ENCODE measurements at regions not wholly inside any gene's neighbourhood (a gene's known extent, or its start where the extent isn't known, plus 50 kb on each side); places are given as distances from the start of the nearest gene placed in this dataset.
"Not testable (repeated sequence)": the region's sequence is repeated elsewhere in the genome, so short reads cannot be mapped to it uniquely, and the experiment has no call there.

DNA sequence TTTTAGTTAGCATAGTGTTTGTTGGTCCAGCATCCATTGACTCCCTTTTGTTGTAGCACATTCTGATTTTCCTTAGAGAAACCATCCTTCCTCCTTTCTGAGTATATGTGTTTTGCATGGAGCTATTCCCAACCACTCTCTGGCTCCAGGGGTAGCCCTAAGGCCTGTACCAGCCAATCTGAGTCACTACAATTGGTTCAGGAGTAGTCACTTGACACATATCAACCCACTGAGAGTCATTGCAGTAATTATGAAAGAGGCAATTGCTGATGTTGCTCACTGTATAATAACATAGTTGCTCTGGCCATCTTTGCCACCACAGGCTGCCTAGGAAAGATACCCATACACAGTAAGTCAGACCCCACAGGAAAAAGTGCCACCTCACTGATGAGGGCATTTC lies 71.2 kb upstream of the GRID2 start:
- DNase-seq, result no peak

DNA sequence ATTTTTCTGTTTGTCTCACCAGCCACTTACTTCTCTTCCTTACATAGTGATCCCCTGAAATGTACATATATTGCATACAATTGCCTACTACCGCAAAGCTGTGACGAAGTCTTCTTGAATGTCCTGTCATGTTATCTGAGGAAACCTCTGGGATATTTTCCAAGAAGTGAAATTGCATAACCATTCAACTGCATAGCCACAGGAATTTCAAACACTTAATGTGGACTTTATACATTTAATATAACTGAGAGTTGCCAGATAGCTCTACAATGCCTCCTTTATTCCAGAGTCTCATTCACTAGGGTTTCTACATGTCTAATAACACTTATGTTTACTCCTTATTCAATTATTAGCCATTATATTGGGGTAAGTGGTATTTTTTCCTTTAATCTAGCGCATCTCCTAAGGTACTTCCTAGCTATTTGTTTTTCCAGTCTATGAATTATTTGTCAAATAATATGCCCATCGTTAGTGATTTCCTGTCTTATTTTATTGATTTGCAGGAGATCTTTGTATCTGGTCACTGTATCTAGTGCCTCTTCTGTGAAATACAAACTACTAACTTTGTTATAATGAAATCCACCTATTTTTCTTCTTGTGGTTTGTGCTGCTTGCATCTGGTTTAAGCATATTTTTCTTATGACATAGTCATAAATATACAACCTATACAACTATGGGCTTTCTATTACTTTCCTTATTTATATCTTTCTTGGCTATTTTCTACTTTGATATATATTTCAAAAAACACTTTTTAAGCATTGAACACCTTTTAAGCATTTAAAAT lies 69.2 kb upstream of the GRID2 start:
- peak; percentile 7 to 96 (median 34) for DNase-seq

GRCh38 chr4:92235731-92236130 lies 68.0 kb upstream of the GRID2 start:
- DNase-seq, result peak in 1 of 3 donors; percentile 22

DNA sequence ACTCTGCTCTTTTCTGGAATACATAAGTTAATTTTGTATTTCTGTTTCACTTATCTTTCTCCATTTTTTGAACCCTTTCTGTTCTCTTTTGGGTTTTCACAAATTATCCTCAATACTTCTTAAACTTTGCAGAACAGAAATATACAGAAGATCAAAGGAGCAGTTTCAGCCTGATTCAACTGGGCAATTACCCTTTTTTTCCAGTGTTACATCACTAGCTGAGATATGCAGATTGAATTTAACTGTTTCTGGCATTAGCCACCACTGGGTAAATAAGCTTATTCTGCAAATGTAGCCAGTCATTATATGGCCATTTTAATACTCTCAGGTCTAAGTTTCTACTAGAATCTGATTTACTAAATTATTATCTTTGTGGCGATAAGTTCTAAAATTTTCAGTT lies 66.9 kb upstream of the GRID2 start:
- peak in 2 of 3 donors; percentile 9 to 19 for DNase-seq

DNA sequence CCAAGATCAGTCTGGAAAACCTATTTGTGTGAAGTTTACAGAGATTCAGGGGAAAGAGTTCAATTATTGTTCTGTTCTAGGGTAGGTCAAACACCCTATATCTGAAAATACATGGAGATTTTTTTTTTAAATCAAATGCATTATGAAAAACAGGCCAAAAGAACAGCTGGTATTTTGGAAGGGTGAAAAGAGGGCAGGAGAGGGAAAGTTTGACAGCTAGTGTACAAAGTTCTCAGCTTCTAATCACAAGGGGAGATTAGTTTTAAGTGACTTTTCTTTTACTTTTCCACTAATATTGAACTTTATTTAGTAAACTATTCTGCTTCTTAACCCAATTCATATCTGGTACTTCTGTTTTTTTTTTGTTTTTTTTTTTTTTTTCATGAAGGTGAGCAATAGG lies 66.2 kb upstream of the GRID2 start:
- DNase-seq, result no peak

GRCh38 chr4:92241094-92241493 lies 62.7 kb upstream of the GRID2 start:
- no peak for DNase-seq

DNA sequence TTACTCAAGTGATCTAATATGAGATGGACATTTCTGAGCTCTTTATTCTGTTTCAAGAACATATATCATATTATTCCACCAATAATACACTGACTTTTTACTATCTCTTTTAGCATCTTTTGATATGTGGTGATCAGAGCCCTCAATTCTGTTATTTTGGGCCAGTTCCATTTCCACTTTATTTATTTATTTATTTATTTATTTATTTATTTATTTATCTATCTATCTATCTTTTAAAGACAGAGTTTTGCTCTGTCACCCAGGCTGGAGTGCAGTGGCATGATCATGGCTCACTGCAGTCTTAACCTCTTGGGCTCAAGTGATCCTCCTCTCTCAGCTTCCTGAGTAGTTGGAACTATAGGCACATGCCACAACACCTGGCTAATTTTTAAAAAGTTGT lies 57.4 kb upstream of the GRID2 start:
- DNase-seq, result no peak

DNA sequence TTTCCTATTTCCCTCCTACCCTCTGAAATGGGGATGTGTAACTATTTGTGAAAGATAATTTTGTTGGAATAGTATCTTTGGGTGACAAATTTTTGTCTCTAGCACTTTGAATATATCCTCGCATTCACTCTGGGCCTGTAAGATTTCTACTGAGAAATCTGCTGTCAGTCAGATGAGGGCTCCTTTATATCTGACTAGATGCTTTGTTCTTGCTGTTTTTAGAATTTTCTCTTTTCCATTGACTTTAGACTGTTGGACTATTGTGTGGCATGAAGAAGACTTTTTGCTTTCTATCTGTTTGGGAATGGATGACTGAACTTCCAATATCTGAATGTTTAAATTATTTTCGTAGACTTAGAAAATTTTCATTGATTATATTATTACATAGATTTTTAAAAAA lies 54.2 kb upstream of the GRID2 start:
- DNase-seq, result no peak

DNA sequence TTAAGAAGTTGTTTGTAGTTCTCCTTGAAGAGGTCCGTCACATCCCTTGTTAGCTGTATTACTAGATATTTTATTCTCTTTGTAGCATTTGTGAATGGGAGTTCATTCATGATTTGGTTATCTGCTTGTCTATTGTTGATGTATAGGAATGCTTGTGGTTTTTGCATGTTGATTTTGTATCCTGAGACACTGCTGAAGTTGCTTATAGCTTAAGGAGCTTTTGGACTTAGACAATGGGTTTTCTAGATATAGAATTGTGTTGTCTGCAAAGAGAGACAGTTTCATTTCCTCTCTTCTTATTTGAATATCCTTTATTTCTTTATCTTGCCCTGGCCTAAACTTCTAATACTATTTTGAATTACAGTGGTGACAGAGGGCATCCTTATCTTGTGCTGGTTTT lies 52.1 kb upstream of the GRID2 start:
- DNase-seq, result no peak

DNA sequence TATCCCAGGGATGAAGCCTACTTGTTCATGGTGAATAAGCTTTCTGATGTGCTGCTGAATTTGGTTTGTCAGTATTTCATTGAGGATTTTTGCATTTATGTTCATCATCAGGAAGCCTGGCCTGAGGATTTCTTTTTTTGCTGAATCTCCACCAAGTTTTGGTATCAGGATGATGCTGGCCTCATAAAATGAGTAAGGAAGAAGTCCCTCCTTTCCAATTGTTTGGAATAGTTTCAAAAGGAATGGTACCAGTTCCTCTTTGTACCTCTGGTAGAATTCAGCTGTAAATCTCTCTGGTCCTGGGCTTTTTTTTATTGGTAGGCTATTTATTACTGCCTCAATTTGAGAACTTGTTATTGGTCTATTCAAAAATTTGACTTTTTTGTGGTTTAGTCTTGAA lies 51.4 kb upstream of the GRID2 start:
- not testable (repeated sequence) for DNase-seq

DNA sequence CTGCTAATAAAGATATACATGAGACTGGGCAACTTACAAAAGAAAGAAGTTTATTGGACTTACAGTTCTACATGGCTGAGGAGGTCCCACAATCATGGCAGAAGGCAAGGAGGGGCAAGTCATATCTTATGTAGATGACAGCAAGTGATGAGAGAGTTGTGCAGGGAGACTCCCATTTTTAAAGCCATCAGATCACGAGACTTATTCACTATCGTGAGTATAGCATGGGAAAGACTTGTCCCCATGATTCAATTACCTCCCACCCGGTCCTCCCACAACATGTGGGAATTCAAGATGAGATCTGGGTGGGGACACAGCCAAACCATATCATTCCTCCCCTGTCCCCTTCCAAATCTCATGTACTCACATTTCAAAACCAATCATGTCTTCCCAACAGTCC lies 50.9 kb upstream of the GRID2 start:
- DNase-seq, result no peak

- no peak for DNase-seq
Measured at GRCh38 chr4:92253550-92253949, 50.2 kb upstream of the GRID2 start.
